ENCODE measurements at regions not wholly inside any gene's neighbourhood (a gene's known extent, or its start where the extent isn't known, plus 50 kb on each side); places are given as distances from the start of the nearest gene placed in this dataset.

GRCh38 chr5:106940301-106940846 lies 730.4 kb downstream of the EFNA5 start:
- intact Hi-C loops (cut with DNase I; ENCODE audit: low total_unique reads): no loop called here
- Histone ChIP-seq H3K4me1 (no peaks in the 10 kb centered on the region), H3K36me3 (no peaks in the 10 kb centered on the region), H3K4me3 (no peak overlapping the region), H3K9me3 (no peaks in the 10 kb centered on the region), H3K27ac (no peak overlapping the region), H3K27me3 (no peaks in the 10 kb centered on the region)
- DNase-seq (no peak), ATAC-seq (no peak)
- no peak for TF ChIP-seq POLR2A (IDR thresholded peaks at IDR 0.05)
- no peak for TF ChIP-seq CTCF (IDR thresholded peaks at IDR 0.05 in 4 of 5, conservative IDR thresholded peaks at IDR 0.05 in 1 of 5)
- in situ Hi-C loops (cut with MboI; ENCODE audit: low sequenced_read_pairs in 4 of 4): no loop called here

- Histone ChIP-seq H3K36me3 (no peaks in the 10 kb centered on the region), H3K4me1 (no peaks in the 10 kb centered on the region), H3K4me3 (no peak overlapping the region), H3K27me3 (no peaks in the 10 kb centered on the region), H3K27ac (no peak overlapping the region), H3K9me3 (no peaks in the 10 kb centered on the region)
- DNase-seq (no peak), ATAC-seq (no peak)
- TF ChIP-seq CTCF (IDR thresholded peaks at IDR 0.05 in 4 of 5, conservative IDR thresholded peaks at IDR 0.05 in 1 of 5): no peak
- TF ChIP-seq POLR2A (IDR thresholded peaks at IDR 0.05): no peak
- in situ Hi-C loops (cut with MboI; ENCODE audit: low sequenced_read_pairs in 4 of 4): no loop called here
- intact Hi-C loops (cut with DNase I; ENCODE audit: low total_unique reads): no loop called here
These were observed 747.3 kb downstream of the EFNA5 start for GRCh38 chr5:106923409-106923808.

GRCh38 chr5:106921567-106921966 lies 749.2 kb downstream of the EFNA5 start:
- no peak for ATAC-seq
- no peaks in the 10 kb centered on the region for H3K9me3 ChIP-seq
- DNase-seq: no peak
- H3K4me3 ChIP-seq: no peak overlapping the region
- in situ Hi-C loops (cut with MboI; ENCODE audit: low sequenced_read_pairs in 4 of 4) (no loop called here), intact Hi-C loops (cut with DNase I; ENCODE audit: low total_unique reads) (no loop called here)
- no peaks in the 10 kb centered on the region for H3K27me3 ChIP-seq
- H3K27ac ChIP-seq: no peak overlapping the region
- no peaks in the 10 kb centered on the region for H3K4me1 ChIP-seq
- H3K36me3 ChIP-seq: no peaks in the 10 kb centered on the region
- TF ChIP-seq CTCF (IDR thresholded peaks at IDR 0.05 in 4 of 5, conservative IDR thresholded peaks at IDR 0.05 in 1 of 5): no peak
- no peak for TF ChIP-seq POLR2A (IDR thresholded peaks at IDR 0.05)

- intact Hi-C loops (cut with DNase I; ENCODE audit: low total_unique reads) (no loop called here), in situ Hi-C loops (cut with MboI; ENCODE audit: low sequenced_read_pairs in 4 of 4) (no loop called here)
- no peaks in the 10 kb centered on the region for H3K36me3 ChIP-seq
- no peak overlapping the region for H3K4me3 ChIP-seq
- DNase-seq (no peak), ATAC-seq (no peak)
- no peak for TF ChIP-seq CTCF (IDR thresholded peaks at IDR 0.05 in 4 of 5, conservative IDR thresholded peaks at IDR 0.05 in 1 of 5)
- TF ChIP-seq POLR2A (IDR thresholded peaks at IDR 0.05): no peak
- H3K27me3 ChIP-seq: no peaks in the 10 kb centered on the region
- no peak overlapping the region for H3K27ac ChIP-seq
- no peaks in the 10 kb centered on the region for H3K9me3 ChIP-seq
- H3K4me1 ChIP-seq: no peaks in the 10 kb centered on the region
These were observed 760.3 kb downstream of the EFNA5 start for GRCh38 chr5:106910486-106910885.

- no peaks in the 10 kb centered on the region for H3K4me1 ChIP-seq
- TF ChIP-seq POLR2A (IDR thresholded peaks at IDR 0.05) (no peak), CTCF (IDR thresholded peaks at IDR 0.05 in 4 of 5, conservative IDR thresholded peaks at IDR 0.05 in 1 of 5) (no peak)
- H3K9me3 ChIP-seq: no peaks in the 10 kb centered on the region
- ATAC-seq (no peak), DNase-seq (no peak)
- in situ Hi-C loops (cut with MboI; ENCODE audit: low sequenced_read_pairs in 4 of 4) (no loop called here), intact Hi-C loops (cut with DNase I; ENCODE audit: low total_unique reads) (no loop called here)
- no peaks in the 10 kb centered on the region for H3K27me3 ChIP-seq
- H3K4me3 ChIP-seq: no peak overlapping the region
- H3K27ac ChIP-seq: no peak overlapping the region
- H3K36me3 ChIP-seq: no peaks in the 10 kb centered on the region
These were observed 761.0 kb downstream of the EFNA5 start for GRCh38 chr5:106909716-106910115.
